ENCODE measurements at regions not wholly inside any gene's neighbourhood (a gene's known extent, or its start where the extent isn't known, plus 50 kb on each side); places are given as distances from the start of the nearest gene placed in this dataset.

- CTCF ChIA-PET: no interaction called here
- H3K4me3 Mint-ChIP-seq (ENCODE audit: unreplicated experiment): no peak overlapping the region
Observed at GRCh38 chr5:97842687-97843086, 659.6 kb upstream of the RIOK2 start.

DNA sequence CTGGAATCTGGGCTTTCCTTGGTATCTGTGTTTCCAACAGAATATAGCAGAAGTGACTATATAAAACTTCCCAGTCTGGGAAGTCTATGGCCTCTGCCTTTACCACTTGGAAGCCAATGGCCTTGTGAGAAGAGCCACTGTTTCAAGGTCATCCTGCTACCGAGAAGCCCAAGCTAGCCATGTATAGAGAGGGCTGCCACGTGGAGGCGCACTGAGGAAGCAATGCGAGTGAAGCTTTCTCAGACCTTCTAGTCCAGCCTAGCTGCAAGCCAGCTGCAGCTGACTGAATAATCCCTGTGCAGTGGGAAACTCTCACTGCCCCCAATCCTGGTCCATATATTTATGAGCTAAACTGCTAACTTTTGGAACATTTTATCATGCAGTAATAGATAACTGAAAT lies 661.8 kb upstream of the RIOK2 start:
- no peak overlapping the region for H3K27ac Mint-ChIP-seq (ENCODE audit: unreplicated experiment)
- no TSS peak for BruUV-seq (replicated peaks)
- Histone ChIP-seq H3K4me1 (no peaks in the 10 kb centered on the region), H3K27me3 (replicated peaks; ENCODE audit: control insufficient read depth, insufficient read depth, low read length) (no peaks in the 10 kb centered on the region), H3K9me3 (no peaks in the 10 kb centered on the region), H3K36me3 (ENCODE audit: control insufficient read depth, insufficient read depth, low read length) (no peaks in the 10 kb centered on the region), H3K4me3 (ENCODE audit: low read depth, low read length) (no peak overlapping the region)
- CTCF ChIA-PET: interaction anchor here (0.6 kb wide), 1 partner anchor 932 kb away, joined by 4 read pairs; no protein-coding TSS in a partner anchor
- intact Hi-C loops (cut with micrococcal nuclease; ENCODE audit: unreplicated experiment): no loop called here
- H3K9me3 Mint-ChIP-seq (ENCODE audit: unreplicated experiment): no peaks in the 10 kb centered on the region
- H3K4me1 Mint-ChIP-seq (ENCODE audit: low read depth, unreplicated experiment): no peaks in the 10 kb centered on the region
- no peaks in the 10 kb centered on the region for H3K36me3 Mint-ChIP-seq (ENCODE audit: insufficient read depth, unreplicated experiment)
- TF ChIP-seq CTCF (IDR thresholded peaks at IDR 0.05; ENCODE audit: insufficient read depth in 1 of 2, low read depth in 1 of 2, low read length in 1 of 2, severe bottlenecking in 1 of 2, unreplicated experiment in 1 of 2): peak in 1 of 2 experiments; percentile 44
- no peak overlapping the region for H3K4me3 Mint-ChIP-seq (ENCODE audit: unreplicated experiment)
- POLR2A ChIA-PET: no interaction called here
- H3K27me3 Mint-ChIP-seq (ENCODE audit: insufficient read depth, unreplicated experiment): no peaks in the 10 kb centered on the region
- DNase-seq: peak in 1 of 2 experiments; percentile 10

More at GRCh38 chr5:97842687-97843086, 659.6 kb upstream of the RIOK2 start:
- Histone ChIP-seq H3K4me1 (no peaks in the 10 kb centered on the region), H3K36me3 (ENCODE audit: control insufficient read depth, insufficient read depth, low read length) (no peaks in the 10 kb centered on the region), H3K9me3 (no peaks in the 10 kb centered on the region), H3K27me3 (replicated peaks; ENCODE audit: control insufficient read depth, insufficient read depth, low read length) (no peaks in the 10 kb centered on the region), H3K4me3 (ENCODE audit: low read depth, low read length) (no peak overlapping the region)
- Mint-ChIP-seq H3K4me1 (ENCODE audit: low read depth, unreplicated experiment) (no peaks in the 10 kb centered on the region), H3K27ac (ENCODE audit: unreplicated experiment) (no peak overlapping the region), H3K27me3 (ENCODE audit: insufficient read depth, unreplicated experiment) (no peaks in the 10 kb centered on the region), H3K9me3 (ENCODE audit: unreplicated experiment) (no peaks in the 10 kb centered on the region), H3K36me3 (ENCODE audit: insufficient read depth, unreplicated experiment) (no peaks in the 10 kb centered on the region)
- intact Hi-C loops (cut with micrococcal nuclease; ENCODE audit: unreplicated experiment): no loop called here
- no TSS peak for BruUV-seq (replicated peaks)
- no peak for DNase-seq
- POLR2A ChIA-PET: no interaction called here
- no peak for TF ChIP-seq CTCF (IDR thresholded peaks at IDR 0.05; ENCODE audit: insufficient read depth in 1 of 2, low read depth in 1 of 2, low read length in 1 of 2, severe bottlenecking in 1 of 2, unreplicated experiment in 1 of 2)

- Mint-ChIP-seq H3K9me3 (ENCODE audit: unreplicated experiment) (no peaks in the 10 kb centered on the region), H3K36me3 (ENCODE audit: insufficient read depth, unreplicated experiment) (no peaks in the 10 kb centered on the region), H3K27me3 (ENCODE audit: insufficient read depth, unreplicated experiment) (no peaks in the 10 kb centered on the region), H3K4me3 (ENCODE audit: unreplicated experiment) (no peak overlapping the region), H3K4me1 (ENCODE audit: low read depth, unreplicated experiment) (no peaks in the 10 kb centered on the region), H3K27ac (ENCODE audit: unreplicated experiment) (no peak overlapping the region)
- intact Hi-C loops (cut with micrococcal nuclease; ENCODE audit: unreplicated experiment): no loop called here
- no peak for TF ChIP-seq CTCF (IDR thresholded peaks at IDR 0.05; ENCODE audit: insufficient read depth in 1 of 2, low read depth in 1 of 2, low read length in 1 of 2, severe bottlenecking in 1 of 2, unreplicated experiment in 1 of 2)
- H3K9me3 ChIP-seq: no peaks in the 10 kb centered on the region
- H3K4me1 ChIP-seq: no peaks in the 10 kb centered on the region
- H3K27me3 ChIP-seq (replicated peaks; ENCODE audit: control insufficient read depth, insufficient read depth, low read length): no peaks in the 10 kb centered on the region
- BruUV-seq (replicated peaks): no TSS peak
- ChIA-PET CTCF (no interaction called here), POLR2A (no interaction called here)
- no peak for DNase-seq
- no peaks in the 10 kb centered on the region for H3K36me3 ChIP-seq (ENCODE audit: control insufficient read depth, insufficient read depth, low read length)
- no peak overlapping the region for H3K4me3 ChIP-seq (ENCODE audit: low read depth, low read length)
Observed at GRCh38 chr5:97846643-97847042, 663.6 kb upstream of the RIOK2 start.
